HepG2 (cell line): ENCODE measurements at regions not wholly inside any gene's neighbourhood (a gene's known extent, or its start where the extent isn't known, plus 50 kb on each side); places are given as distances from the start of the nearest gene placed in this dataset.

ENCODE experiments used
- ATAC-seq: fragments of 200-7000 bp; cut with Tn5 transposase; 3 replicates; pipeline ENCODE4 v1.9.1; 2020; ENCODE audit warnings: mild to moderate bottlenecking, moderate library complexity
- BruUV-seq: library from RNA; stranded (reverse); fragments of 400-500 nt; replicated peaks from 2 replicates; lab custom pipeline; 2021; lab: Mats Ljungman, UMichigan
- CTCF ChIA-PET: fragments of 300-600 bp; formaldehyde crosslinking; extraction: SDS; loops from one replicate; lab custom pipeline; 2021; ENCODE audit warnings: low total read pairs, inconsistent platforms, low intra/inter-chr PET ratio; lab: Yijun Ruan, JAX
- POLR2A ChIA-PET: fragments of 350-600 bp; sonication (Branson Sonifier 250); formaldehyde crosslinking; loops from one replicate; lab custom pipeline; 2020; ENCODE audit warnings: antibody characterized with exemption, inconsistent platforms; lab: Yijun Ruan, JAX
- DNase-seq: peaks from one replicate; pipeline ENCODE4 v3.0.0-alpha.2; 2015; ENCODE audit warnings: low spot score
- FAIRE-seq: peaks from 3 replicates; lab custom pipeline; 2011; peaks lifted over from hg19 to GRCh38; lab: Jason Lieb, UNC
- H2AFZ ChIP-seq: one replicate; pipeline ENCODE4 v1.6.1; 2011; ENCODE audit warnings: low read length, inconsistent platforms
- H3K27ac ChIP-seq: fragments of 300-600 bp; 3 replicates; pipeline ENCODE4 v1.8.0; 2011; ENCODE audit warnings: mixed run types, mild to moderate bottlenecking, mixed read lengths, low read length, inconsistent platforms; ENCODE audit not compliant: insufficient read depth; ENCODE audit errors: extremely low read length
- H3K27me3 ChIP-seq, 2 experiments: fragments of 200-600 bp in 1 of 2; 2 replicates in 1 of 2; 3 replicates in 1 of 2; pipeline versions ENCODE4 v1.6.0 to v1.8.0; 2011; ENCODE audit warnings: low read length in 2 of 2, mild to moderate bottlenecking in 2 of 2, moderate library complexity in 2 of 2, inconsistent platforms in 1 of 2; ENCODE audit not compliant: insufficient read depth in 2 of 2, control insufficient read depth in 1 of 2
- H3K36me3 ChIP-seq, 2 experiments: fragments of 200-600 bp in 1 of 2; replicated peaks in 1 of 2; 2 replicates in 1 of 2; 3 replicates in 1 of 2; pipeline versions ENCODE4 v1.5.1 to v1.8.0; 2011; ENCODE audit warnings: low read length in 2 of 2, inconsistent platforms in 1 of 2; ENCODE audit not compliant: insufficient read depth in 2 of 2, control insufficient read depth in 1 of 2
- H3K4me1 ChIP-seq: 2 replicates; pipeline ENCODE4 v1.5.1; 2012; ENCODE audit warnings: low read length, inconsistent platforms; ENCODE audit not compliant: insufficient read depth
- H3K4me2 ChIP-seq: 2 replicates; pipeline ENCODE4 v1.6.0; 2011; ENCODE audit warnings: low read depth, low read length, inconsistent platforms
- H3K4me3 ChIP-seq, 3 experiments: fragments of 200-600 bp in 1 of 3; sonication (generic), shearing (Covaris generic) in 1 of 3; replicated peaks in 1 of 3; 2 replicates each; pipeline ENCODE4 v1.5.1; 2011 to 2016; ENCODE audit warnings: low read length in 3 of 3, inconsistent platforms in 2 of 3, low read depth in 2 of 3, mild to moderate bottlenecking in 2 of 3, control low read depth in 1 of 3, mixed read lengths in 1 of 3; ENCODE audit not compliant: insufficient read depth in 1 of 3
- H3K79me2 ChIP-seq: one replicate; pipeline ENCODE4 v1.6.1; 2011; ENCODE audit warnings: low read length, inconsistent platforms; ENCODE audit not compliant: insufficient read depth
- H3K9ac ChIP-seq: 2 replicates; pipeline ENCODE4 v1.6.0; 2011; ENCODE audit warnings: mild to moderate bottlenecking, low read depth, low read length, inconsistent platforms; ENCODE audit not compliant: insufficient read depth
- H3K9me3 ChIP-seq: 2 replicates; pipeline ENCODE4 v1.5.1; 2012; ENCODE audit warnings: mild to moderate bottlenecking, low read length
- H4K20me1 ChIP-seq: 2 replicates; pipeline ENCODE4 v1.6.0; 2011; ENCODE audit warnings: inconsistent platforms, mild to moderate bottlenecking, low read length, moderate library complexity; ENCODE audit not compliant: insufficient read depth
- ADNP ChIP-seq: sonication (generic); formaldehyde crosslinking; IDR thresholded peaks from 2 replicates; pipeline ENCODE4 v1.4.0; 2020; ENCODE audit warnings: missing genetic modification reagents
- CENPBD1 ChIP-seq: sonication (generic); formaldehyde crosslinking; IDR thresholded peaks from 2 replicates; pipeline ENCODE4 v1.8.0; 2022; ENCODE audit warnings: missing genetic modification reagents, low read depth, mild to moderate bottlenecking, borderline replicate concordance
- CHD2 ChIP-seq: IDR thresholded peaks from 2 replicates; pipeline ENCODE4 v1.6.1; 2011; ENCODE audit warnings: low read depth, low read length, improper control_type of control experiment
- CREM ChIP-seq, 2 experiments: sonication (generic) in 1 of 2; formaldehyde crosslinking in 1 of 2; IDR thresholded peaks; 2 replicates each; pipeline versions ENCODE4 v1.4.0 to v1.6.1; 2016 to 2020; ENCODE audit warnings: antibody characterized with exemption in 1 of 2, mild to moderate bottlenecking in 1 of 2, missing genetic modification reagents in 1 of 2
- CSRNP1 ChIP-seq: sonication (generic); formaldehyde crosslinking; IDR thresholded peaks from 2 replicates; pipeline ENCODE4 v1.8.1; 2023; ENCODE audit warnings: mild to moderate bottlenecking, missing genetic modification reagents
- GABPB1 ChIP-seq: IDR thresholded peaks from 2 replicates; pipeline ENCODE4 v1.6.1; 2016; ENCODE audit warnings: mild to moderate bottlenecking, missing genetic modification reagents, moderate library complexity, missing compliant biosample characterization
- GLMP ChIP-seq: sonication (generic); formaldehyde crosslinking; IDR thresholded peaks from 2 replicates; pipeline ENCODE4 v1.9.0; 2021; ENCODE audit warnings: missing genetic modification reagents, mild to moderate bottlenecking, borderline replicate concordance
- JDP2 ChIP-seq: sonication (generic); formaldehyde crosslinking; IDR thresholded peaks from 2 replicates; pipeline ENCODE4 v1.8.1; 2022; ENCODE audit warnings: missing genetic modification reagents, borderline replicate concordance
- MXD1 ChIP-seq: sonication (generic); formaldehyde crosslinking; IDR thresholded peaks from 2 replicates; pipeline ENCODE4 v1.4.0; 2020; ENCODE audit warnings: mild to moderate bottlenecking, missing genetic modification reagents
- NFRKB ChIP-seq: fragments of 450-650 bp; IDR thresholded peaks from 2 replicates; pipeline ENCODE4 v1.6.1; 2017
- PHF21A ChIP-seq: sonication (generic); formaldehyde crosslinking; IDR thresholded peaks from 2 replicates; pipeline ENCODE4 v1.5.0; 2020; ENCODE audit warnings: mild to moderate bottlenecking, missing genetic modification reagents
- PREB ChIP-seq: sonication (generic); formaldehyde crosslinking; IDR thresholded peaks from 2 replicates; pipeline ENCODE4 v1.4.0; 2020; ENCODE audit warnings: missing genetic modification reagents
- TBL1XR1 ChIP-seq: fragments of 150-350 bp; IDR thresholded peaks from 2 replicates; pipeline ENCODE4 v1.6.1; 2014; ENCODE audit warnings: borderline replicate concordance, low read length; ENCODE audit not compliant: partially characterized antibody
- ZBTB42 ChIP-seq: sonication (generic); formaldehyde crosslinking; IDR thresholded peaks from 2 replicates; pipeline ENCODE4 v1.5.0; 2020; ENCODE audit warnings: mild to moderate bottlenecking, missing genetic modification reagents
- ZFP82 ChIP-seq: sonication (generic); formaldehyde crosslinking; IDR thresholded peaks from 2 replicates; pipeline ENCODE4 v1.5.1; 2020; ENCODE audit warnings: mild to moderate bottlenecking, missing genetic modification reagents, borderline replicate concordance
- ZMYM2 ChIP-seq: sonication (generic); formaldehyde crosslinking; IDR thresholded peaks from 2 replicates; pipeline ENCODE4 v1.8.0; 2022; ENCODE audit warnings: mild to moderate bottlenecking, missing genetic modification reagents
- ZNF263 ChIP-seq: sonication (generic); formaldehyde crosslinking; IDR thresholded peaks from 2 replicates; pipeline ENCODE4 v1.4.0; 2020; ENCODE audit warnings: missing genetic modification reagents
- ZNF431 ChIP-seq: sonication (generic); formaldehyde crosslinking; IDR thresholded peaks from 2 replicates; pipeline ENCODE4 v1.9.0; 2022; ENCODE audit warnings: missing genetic modification reagents, low read depth, mild to moderate bottlenecking, borderline replicate concordance
- ZNF761 ChIP-seq: sonication (generic); formaldehyde crosslinking; conservative IDR thresholded peaks from 2 replicates; pipeline ENCODE4 v1.4.0; 2020; ENCODE audit warnings: mild to moderate bottlenecking, missing genetic modification reagents
- WGBS: methylation state at CpG from one replicate; pipeline ENCODE4 v1.1.6; 2017; ENCODE audit warnings: low lambda C conversion rate; 5-methylcytosine and 5-hydroxymethylcytosine counted together
- in situ Hi-C: cut with HindIII; loops from 2 replicates; pipeline ENCODE4 v1.10.0; 2017; ENCODE audit warnings: low pct_unique_long_range_greater_than_20kb; ENCODE audit not compliant: extremely low pct_ligation_motif_present
- intact Hi-C: fragments of 100-400 bp; cut with micrococcal nuclease; formaldehyde crosslinking; loops from one replicate; pipeline ENCODE4 v1.10.0; 2022; ENCODE audit not compliant: unreplicated experiment

- TF ChIP-seq PREB = no peak
- no peak for TF ChIP-seq MXD1
- no peak for TF ChIP-seq GLMP (CRISPR knock-in tag)
- TF ChIP-seq ZNF431 (CRISPR knock-in tag) = no peak
- TF ChIP-seq ZFP82 (CRISPR knock-in tag) = no peak
- TF ChIP-seq ZNF263 = no peak
- TF ChIP-seq GABPB1 (CRISPR knock-in tag) = no peak
- TF ChIP-seq NFRKB = no peak
Measured at GRCh38 chr2:136295168-136295567, 177.2 kb upstream of the CXCR4 start (continued).

GRCh38 chr2:136291871-136292270, 173.9 kb upstream of the CXCR4 start:
- no peaks in the 10 kb centered on the region for H3K9me3 ChIP-seq
- no peak for FAIRE-seq
- intact Hi-C loops (no loop called here), in situ Hi-C loops (no loop called here)
- no peaks in the 10 kb centered on the region for H3K4me1 ChIP-seq
- no peak overlapping the region for H3K4me2 ChIP-seq
- no peak overlapping the region for H2AFZ ChIP-seq
- no TSS peak for BruUV-seq
- H3K36me3 ChIP-seq = no peaks in the 10 kb centered on the region
- H3K4me3 ChIP-seq = no peak overlapping the region
- no peaks in the 10 kb centered on the region for H3K27me3 ChIP-seq
- WGBS = 20% methylated on average over 4 of the region's 4 CpGs
- DNase-seq = no peak
- H3K27ac ChIP-seq = no peak overlapping the region
- no peak for ATAC-seq
- no peak overlapping the region for H3K9ac ChIP-seq
- H4K20me1 ChIP-seq = no peaks in the 10 kb centered on the region
- no peaks in the 10 kb centered on the region for H3K79me2 ChIP-seq
- POLR2A ChIA-PET = no interaction called here
- CTCF ChIA-PET = no interaction called here
- no peak for TF ChIP-seq CREM (IDR thresholded peaks at IDR 0.05)
- no peak for TF ChIP-seq CREM (CRISPR knock-in tag; IDR thresholded peaks at IDR 0.05)
- TF ChIP-seq CENPBD1 (CRISPR knock-in tag) = no peak
- no peak for TF ChIP-seq JDP2 (CRISPR knock-in tag)
- no peak for TF ChIP-seq ADNP (CRISPR knock-in tag)
- TF ChIP-seq ZBTB42 (CRISPR knock-in tag) = no peak
- no peak for TF ChIP-seq PHF21A (CRISPR knock-in tag)
- TF ChIP-seq CHD2 = no peak
- no peak for TF ChIP-seq TBL1XR1
- TF ChIP-seq ZMYM2 (CRISPR knock-in tag) = no peak
- no peak for TF ChIP-seq ZNF761 (CRISPR knock-in tag)
- TF ChIP-seq CSRNP1 (CRISPR knock-in tag) = no peak
